ENCODE measurements at regions not wholly inside any gene's neighbourhood (a gene's known extent, or its start where the extent isn't known, plus 50 kb on each side); places are given as distances from the start of the nearest gene placed in this dataset.

DNA sequence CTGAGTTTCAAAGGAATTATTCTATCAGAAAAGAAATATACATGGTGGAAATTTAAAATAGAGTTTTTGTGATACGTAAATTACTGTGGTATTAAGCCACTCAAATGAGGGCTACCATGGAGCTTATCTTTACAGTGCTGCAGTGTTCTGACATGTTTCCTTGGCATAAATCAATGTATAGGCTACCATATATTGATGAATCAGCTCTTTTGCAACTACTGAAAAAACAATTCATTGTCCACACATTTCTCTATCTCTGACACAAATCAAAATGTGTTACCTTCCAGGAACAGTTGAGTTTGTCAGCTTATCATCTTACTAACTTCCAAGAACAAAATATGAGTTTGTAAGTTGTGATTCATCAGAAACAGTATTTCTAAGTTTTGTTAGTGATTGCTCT lies 140.3 kb upstream of the CDH18 start:
- Histone ChIP-seq H2AFZ (ENCODE audit: low read length) (no peak overlapping the region), H3K14ac (ENCODE audit: insufficient read depth, low read length) (no peak overlapping the region), H2BK15ac (ENCODE audit: low read depth, low read length) (no peak overlapping the region), H3K9ac (ENCODE audit: extremely low read depth, insufficient read length, low read length) (no peak overlapping the region), H3K23me2 (ENCODE audit: insufficient read length, low read depth, low read length, poor library complexity, severe bottlenecking) (no peaks in the 10 kb centered on the region), H4K5ac (ENCODE audit: insufficient read length, low read depth, low read length) (no peak overlapping the region), H2AK5ac (ENCODE audit: insufficient read length, low read length) (no peak overlapping the region), H2BK120ac (ENCODE audit: low read depth, low read length, poor library complexity, severe bottlenecking) (no peak overlapping the region), H3K23ac (ENCODE audit: insufficient read length, low read depth, low read length) (no peak overlapping the region), H3K18ac (ENCODE audit: insufficient read length, low read depth, low read length) (no peak overlapping the region), H3K27me3 (ENCODE audit: insufficient read depth, low read length) (no peaks in the 10 kb centered on the region), H3K9me3 (ENCODE audit: control insufficient read depth, low read depth, low read length) (no peaks in the 10 kb centered on the region), H4K91ac (ENCODE audit: insufficient read length, low read depth, low read length) (no peak overlapping the region), H3K4me1 (ENCODE audit: insufficient read depth, low read length) (no peaks in the 10 kb centered on the region), H3T11ph (ENCODE audit: low read length) (no peak overlapping the region), H3K79me1 (ENCODE audit: insufficient read depth, low read depth, low read length, poor library complexity, severe bottlenecking) (no peaks in the 10 kb centered on the region), H2BK12ac (ENCODE audit: insufficient read length, low read depth, low read length) (no peak overlapping the region), H2BK5ac (ENCODE audit: insufficient read length, low read length) (no peak overlapping the region), H4K20me1 (ENCODE audit: control insufficient read depth, insufficient read depth, insufficient read length) (no peaks in the 10 kb centered on the region), H3K56ac (ENCODE audit: insufficient read length, low read depth, low read length) (no peak overlapping the region), H3K79me2 (ENCODE audit: insufficient read depth, low read length) (no peaks in the 10 kb centered on the region), H2BK20ac (ENCODE audit: low read depth, low read length, poor library complexity, severe bottlenecking) (no peak overlapping the region), H3K4ac (ENCODE audit: low read depth, low read length) (no peak overlapping the region), H3K27ac (ENCODE audit: insufficient read length, low read depth, low read length) (no peak overlapping the region), H4K8ac (replicated peaks; ENCODE audit: insufficient read length, low read depth, low read length) (no peak overlapping the region), H3K4me2 (ENCODE audit: insufficient read depth, insufficient read length, low read length) (no peak overlapping the region)
- no CpG with 5 or more reads among the region's 1 CpG for WGBS (ENCODE audit: extremely low coverage, insufficient read length, low lambda C conversion rate)
- H3K9me3 Mint-ChIP-seq: no peaks in the 10 kb centered on the region; a peak in 1 of 5 replicates
- no peaks in the 10 kb centered on the region for H3K4me1 Mint-ChIP-seq
- H3K27ac Mint-ChIP-seq: no peak overlapping the region
- no peak overlapping the region for H3K4me3 Mint-ChIP-seq
- no peaks in the 10 kb centered on the region for H3K27me3 Mint-ChIP-seq (ENCODE audit: low read depth)
- H3K36me3 Mint-ChIP-seq (ENCODE audit: insufficient read depth in 1 of 3, low read depth in 3 of 3): no peaks in the 10 kb centered on the region; a peak in 1 of 7 replicates
- TF ChIP-seq, protein P1, sequence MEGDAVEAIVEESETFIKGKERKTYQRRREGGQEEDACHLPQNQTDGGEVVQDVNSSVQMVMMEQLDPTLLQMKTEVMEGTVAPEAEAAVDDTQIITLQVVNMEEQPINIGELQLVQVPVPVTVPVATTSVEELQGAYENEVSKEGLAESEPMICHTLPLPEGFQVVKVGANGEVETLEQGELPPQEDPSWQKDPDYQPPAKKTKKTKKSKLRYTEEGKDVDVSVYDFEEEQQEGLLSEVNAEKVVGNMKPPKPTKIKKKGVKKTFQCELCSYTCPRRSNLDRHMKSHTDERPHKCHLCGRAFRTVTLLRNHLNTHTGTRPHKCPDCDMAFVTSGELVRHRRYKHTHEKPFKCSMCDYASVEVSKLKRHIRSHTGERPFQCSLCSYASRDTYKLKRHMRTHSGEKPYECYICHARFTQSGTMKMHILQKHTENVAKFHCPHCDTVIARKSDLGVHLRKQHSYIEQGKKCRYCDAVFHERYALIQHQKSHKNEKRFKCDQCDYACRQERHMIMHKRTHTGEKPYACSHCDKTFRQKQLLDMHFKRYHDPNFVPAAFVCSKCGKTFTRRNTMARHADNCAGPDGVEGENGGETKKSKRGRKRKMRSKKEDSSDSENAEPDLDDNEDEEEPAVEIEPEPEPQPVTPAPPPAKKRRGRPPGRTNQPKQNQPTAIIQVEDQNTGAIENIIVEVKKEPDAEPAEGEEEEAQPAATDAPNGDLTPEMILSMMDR (conservative IDR thresholded peaks at IDR 0.05): no peak
- no peak for DNase-seq
